SKM-1 treated with dmso at 0.1 percent for 144 hours (cell line): ENCODE measurements at regions not wholly inside any gene's neighbourhood (a gene's known extent, or its start where the extent isn't known, plus 50 kb on each side); places are given as distances from the start of the nearest gene placed in this dataset.

Experiments
- DNase-seq: peaks from one replicate; lab custom pipeline; 2025; ENCODE audit not compliant: unreplicated experiment; lab: John Stamatoyannopoulos, UW

GRCh38 chr14:62626416-62626815 lies 418.8 kb downstream of the KCNH5 start:
- DNase-seq: no peak

DNA sequence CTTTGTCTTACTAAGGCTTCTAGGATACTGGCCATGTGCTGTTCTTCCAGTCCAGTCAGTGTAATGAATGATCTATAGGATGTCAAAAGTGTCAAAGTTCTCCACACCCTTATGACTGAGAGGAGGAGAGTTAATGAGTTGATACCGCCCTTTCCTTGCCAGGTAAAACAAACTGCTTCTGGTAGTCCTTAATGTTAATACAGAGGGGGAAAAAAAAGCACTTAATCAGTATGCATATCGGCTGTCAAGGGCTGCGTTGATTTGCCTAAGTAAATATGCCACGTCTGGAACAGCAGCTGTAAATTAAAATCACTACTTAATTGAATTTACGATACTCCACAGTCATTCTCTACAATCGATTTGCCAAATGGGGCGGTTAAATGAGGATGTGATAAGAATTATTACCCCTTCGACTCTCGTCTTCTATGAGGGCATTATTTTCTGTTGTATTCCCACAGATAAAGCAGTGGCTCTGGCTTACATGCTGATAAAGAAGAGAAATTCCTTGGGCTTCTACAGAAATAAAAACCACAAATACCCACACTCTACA lies 416.0 kb downstream of the KCNH5 start:
- DNase-seq: no peak

DNA sequence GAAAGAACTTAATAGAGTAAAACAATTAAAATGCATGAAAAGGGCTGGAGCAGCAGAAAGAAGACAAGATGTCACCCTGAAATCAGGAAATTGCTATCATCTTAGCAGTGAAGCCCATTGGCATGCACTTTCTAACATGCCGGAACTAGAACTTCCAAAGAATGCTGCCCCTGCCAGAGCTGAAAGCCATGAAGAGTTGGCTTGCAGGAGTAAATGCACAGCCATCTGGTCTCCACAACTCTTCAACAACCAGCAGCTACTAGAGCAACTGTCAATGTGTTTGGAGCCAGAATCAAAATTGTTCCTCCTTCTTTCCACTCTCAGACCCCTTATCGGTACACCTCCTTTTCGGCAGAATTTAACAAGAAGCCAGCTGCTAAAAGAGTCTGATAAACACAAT lies 414.1 kb downstream of the KCNH5 start:
- DNase-seq: no peak

- DNase-seq: no peak
Measured at GRCh38 chr14:62632771-62633170, 412.5 kb downstream of the KCNH5 start.

DNA sequence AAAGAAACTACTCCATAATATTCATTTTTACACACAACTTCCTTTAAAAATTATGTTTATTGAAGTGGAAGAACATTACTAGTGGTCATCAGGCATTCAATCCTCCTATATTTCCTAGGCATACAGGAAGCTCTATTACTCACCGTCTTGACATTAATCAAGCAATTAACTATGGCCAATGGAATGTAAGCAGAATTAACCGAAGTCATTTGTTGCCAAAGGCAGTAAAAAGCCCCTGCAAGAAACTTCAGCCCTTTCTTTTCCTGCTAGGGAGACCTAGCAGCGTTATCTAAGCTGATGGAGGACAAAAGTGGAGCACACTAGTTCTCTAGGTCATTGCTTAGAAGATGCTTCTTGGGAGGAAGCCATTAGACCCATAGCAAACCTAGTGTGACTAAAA lies 399.6 kb downstream of the KCNH5 start:
- no peak for DNase-seq
